ENCODE measurements at regions not wholly inside any gene's neighbourhood (a gene's known extent, or its start where the extent isn't known, plus 50 kb on each side); places are given as distances from the start of the nearest gene placed in this dataset.

GRCh38 chr5:16992006-16992405, 55.9 kb upstream of the MYO10 start:
- intact Hi-C loops (cut with micrococcal nuclease) (no loop called here), in situ Hi-C loops (cut with MboI) (no loop called here)
- Histone ChIP-seq H3K27ac (ENCODE audit: extremely low read depth, low read depth, low read length) (no peak overlapping the region), H3K4me1 (replicated peaks in 1 of 2; ENCODE audit: control insufficient read depth in 2 of 2, insufficient read depth in 2 of 2, low read length in 2 of 2) (no peaks in the 10 kb centered on the region), H3K9ac (ENCODE audit: insufficient read depth in 1 of 2, low read depth in 2 of 2, low read length in 2 of 2) (no peak overlapping the region), H4K20me1 (replicated peaks; ENCODE audit: control insufficient read depth, insufficient read depth, low read length) (0 out of 2 replicates have a peak, but pooled peaks cover 3% of the 10 kb centered on the region), H3K4me2 (ENCODE audit: insufficient read depth, low read length) (no peak overlapping the region), H3K79me2 (ENCODE audit: control insufficient read depth, insufficient read depth, low read length) (no peaks in the 10 kb centered on the region), H3K4me3 (no peak overlapping the region), H3K27me3 (ENCODE audit: control insufficient read depth in 2 of 2, insufficient read depth in 2 of 2, low read length in 2 of 2) (peaks cover 2 to 8% of the 10 kb centered on the region in 2 experiments; a peak in 1 of 5 replicates), H3K9me3 (replicated peaks; ENCODE audit: control insufficient read depth, insufficient read depth, low read depth, low read length) (no peaks in the 10 kb centered on the region), H3K36me3 (ENCODE audit: control insufficient read depth, insufficient read depth, low read length) (no peaks in the 10 kb centered on the region), H2AFZ (ENCODE audit: low read depth, low read length) (no peak overlapping the region), H3K9me1 (ENCODE audit: control insufficient read depth, insufficient read depth, low read length) (no peaks in the 10 kb centered on the region)
- CTCF ChIA-PET (ENCODE audit: low intra/inter-chr PET ratio), result no interaction called here
- no peak for TF ChIP-seq TAF1 (IDR thresholded peaks at IDR 0.05; ENCODE audit: control insufficient read depth, extremely low read depth, insufficient read depth, low read length, severe bottlenecking)
- no peak for TF ChIP-seq ZFP30 (CRISPR knock-in tag; IDR thresholded peaks at IDR 0.05; ENCODE audit: borderline replicate concordance)
- TF ChIP-seq ZNF780A (CRISPR knock-in tag; IDR thresholded peaks at IDR 0.05), result no peak
- TF ChIP-seq KAT7 (CRISPR knock-in tag; IDR thresholded peaks at IDR 0.05; ENCODE audit: borderline replicate concordance), result no peak
- TF ChIP-seq GATAD2B (IDR thresholded peaks at IDR 0.05; ENCODE audit: borderline replicate concordance), result no peak
- TF ChIP-seq SNIP1 (IDR thresholded peaks at IDR 0.05; ENCODE audit: low read depth), result no peak
- no peak for TF ChIP-seq PRMT5 (CRISPR knock-in tag; IDR thresholded peaks at IDR 0.05)
- TF ChIP-seq HMGXB4 (CRISPR knock-in tag; IDR thresholded peaks at IDR 0.05), result no peak
- TF ChIP-seq NR2C1 (IDR thresholded peaks at IDR 0.05), result no peak
- TF ChIP-seq NR2C1 (tag; IDR thresholded peaks at IDR 0.05), result no peak
- no peak for TF ChIP-seq E2F6 (IDR thresholded peaks at IDR 0.05; ENCODE audit: borderline replicate concordance in 1 of 2, extremely low read depth in 1 of 2, insufficient read depth in 1 of 2, insufficient read length in 1 of 2, low read depth in 1 of 2, low read length in 1 of 2, poor library complexity in 1 of 2, severe bottlenecking in 1 of 2)
- TF ChIP-seq ZNF766 (CRISPR knock-in tag; conservative IDR thresholded peaks at IDR 0.05), result no peak
- no peak for TF ChIP-seq SFPQ (IDR thresholded peaks at IDR 0.05; ENCODE audit: low read depth, low read length)
- FAIRE-seq, result no peak
- POLR2A ChIA-PET, result no interaction called here
- ATAC-seq, result no peak
- no peak for DNase-seq (ENCODE audit: extremely low read depth in 1 of 4, low spot score in 3 of 4)
- WGBS (ENCODE audit: insufficient coverage, low coverage, missing lambda C conversion rate), result 9% methylated on average over 2 of the region's 2 CpGs
- BruUV-seq (replicated peaks), result no TSS peak
